ENCODE measurements at regions not wholly inside any gene's neighbourhood (a gene's known extent, or its start where the extent isn't known, plus 50 kb on each side); places are given as distances from the start of the nearest gene placed in this dataset.

DNA sequence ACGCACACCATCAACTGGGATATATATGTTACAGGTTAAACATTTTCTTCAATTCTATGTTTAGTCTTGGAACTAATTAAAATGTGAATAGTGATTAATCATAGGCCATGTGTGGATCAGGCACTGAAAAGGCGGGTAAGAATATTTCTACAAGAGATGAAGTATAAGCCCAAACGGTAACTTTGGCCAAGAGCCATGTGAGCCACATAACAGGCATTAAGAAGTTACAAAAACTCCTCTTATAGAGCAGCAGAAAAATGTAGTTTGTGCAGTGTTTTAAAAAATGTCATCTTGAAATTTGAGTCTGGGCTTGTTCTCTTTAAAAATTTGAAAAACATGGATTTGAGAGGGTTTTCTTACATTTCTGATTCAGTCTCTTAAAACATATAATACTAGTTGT lies 521.8 kb upstream of the DIPK2B start:
- DNase-seq: no peak

DNA sequence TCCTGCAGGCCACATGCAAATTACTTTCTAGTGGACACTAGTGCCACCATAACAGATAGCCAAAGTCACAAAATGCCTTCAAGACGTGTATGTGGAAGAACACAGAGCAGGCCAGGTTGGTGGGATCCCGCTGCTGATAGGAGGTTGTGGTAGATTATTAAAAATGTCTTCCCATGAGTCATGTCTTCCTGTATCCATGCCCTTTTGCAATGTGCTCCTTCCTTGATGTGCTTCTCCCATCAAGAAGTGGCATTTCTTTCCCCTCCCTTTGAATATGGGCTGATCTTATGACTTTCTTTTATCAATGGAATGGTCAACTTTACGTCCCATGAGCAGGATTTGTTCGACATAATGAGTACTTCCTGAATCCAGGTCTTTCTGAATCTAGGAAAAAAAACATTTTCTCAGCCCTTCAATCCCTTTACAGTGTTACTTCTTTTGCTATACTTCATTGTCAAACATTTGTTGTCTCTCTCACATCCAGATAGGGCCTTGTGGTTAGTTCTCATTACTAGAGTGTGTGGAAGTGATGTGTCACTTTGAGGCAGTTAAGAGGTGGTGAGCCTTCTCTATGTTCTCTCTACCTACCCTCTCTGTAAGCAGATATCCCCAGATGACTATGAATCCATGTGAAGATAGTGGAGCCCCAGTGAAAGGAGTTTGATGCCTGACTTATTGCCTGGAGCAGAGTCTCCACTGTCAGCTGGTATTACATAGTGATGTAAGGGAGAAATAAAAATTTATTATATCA lies 519.2 kb upstream of the DIPK2B start:
- no peak for DNase-seq

DNA sequence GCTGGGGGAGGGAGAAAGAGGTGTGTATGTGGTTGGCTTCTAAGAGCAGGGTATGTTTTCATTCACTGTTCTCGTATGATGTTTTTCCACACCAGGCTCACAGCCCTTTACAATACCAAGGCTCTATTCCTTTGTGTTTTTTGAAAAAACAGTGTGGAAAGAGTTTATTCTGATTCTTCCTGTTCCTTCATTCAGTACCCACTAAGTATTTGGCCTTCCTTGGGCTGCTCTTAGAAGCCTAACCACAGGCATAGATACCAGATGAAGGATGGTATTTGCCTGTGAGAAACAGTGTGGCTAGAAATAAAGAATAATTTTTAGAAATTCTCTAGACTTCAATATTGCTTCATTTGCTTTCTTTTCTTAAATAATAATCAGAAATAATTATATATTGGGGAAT lies 518.0 kb upstream of the DIPK2B start:
- DNase-seq: no peak

DNA sequence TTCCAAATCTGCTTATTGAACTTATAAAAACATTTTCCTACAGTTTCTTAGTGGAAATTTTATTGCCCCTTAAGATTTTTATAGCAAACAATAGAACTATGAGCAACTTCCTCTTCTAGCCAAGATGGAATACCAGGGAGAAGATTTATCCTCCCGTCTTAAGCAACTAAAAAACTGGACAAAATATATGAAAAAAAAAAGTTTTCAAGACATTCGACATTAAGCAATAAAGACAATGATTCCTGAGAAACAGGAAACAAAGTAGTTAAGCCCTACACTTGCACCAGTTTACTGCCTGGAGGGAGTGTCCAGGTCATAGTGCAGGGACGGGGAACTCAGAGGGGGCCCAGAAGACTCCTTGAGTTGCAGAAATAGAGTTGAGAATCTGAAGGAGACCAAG lies 516.1 kb upstream of the DIPK2B start:
- DNase-seq: no peak

GRCh38 chrX:45715748-45716147 lies 515.1 kb upstream of the DIPK2B start:
- no peak for DNase-seq

GRCh38 chrX:45714866-45715265 lies 514.2 kb upstream of the DIPK2B start:
- no peak for DNase-seq

- no peak for DNase-seq
Observed at GRCh38 chrX:45712067-45712466, 511.4 kb upstream of the DIPK2B start.

GRCh38 chrX:45711231-45711630 lies 510.6 kb upstream of the DIPK2B start:
- DNase-seq: no peak

DNA sequence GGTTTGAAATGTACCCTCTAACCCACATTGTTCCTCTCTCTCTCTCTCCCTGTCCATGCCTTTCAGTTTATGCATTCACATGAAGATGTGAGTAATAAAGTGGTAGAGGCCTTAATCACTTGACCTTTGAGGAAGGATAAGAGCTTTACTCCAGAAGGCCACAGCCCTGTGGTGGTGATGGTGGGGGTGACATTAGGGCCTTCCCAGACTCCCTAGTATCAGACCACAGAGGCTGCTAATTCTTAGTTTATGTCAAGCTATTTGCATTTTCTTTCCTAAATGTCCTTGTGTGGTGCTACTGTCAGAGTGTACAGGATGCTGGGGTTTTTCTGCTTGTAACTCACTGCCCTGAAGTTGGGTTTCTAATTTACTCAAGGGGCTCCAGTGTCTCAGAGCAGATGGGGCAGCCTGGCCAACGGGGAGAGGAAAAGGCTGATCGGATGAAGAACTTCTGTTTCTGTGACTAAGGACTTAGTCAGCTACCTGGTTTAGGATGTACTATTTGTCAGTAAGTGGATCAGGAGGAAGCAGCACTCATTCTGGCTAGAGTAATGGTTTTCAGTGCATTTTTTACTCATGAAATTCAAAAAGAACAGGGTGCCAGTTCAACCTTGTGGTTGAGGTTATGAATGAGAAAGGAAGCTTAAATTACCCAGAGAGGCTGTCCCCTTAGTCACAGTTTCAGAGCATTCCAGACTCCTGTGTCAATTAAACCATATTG lies 509.6 kb upstream of the DIPK2B start:
- DNase-seq: no peak

DNA sequence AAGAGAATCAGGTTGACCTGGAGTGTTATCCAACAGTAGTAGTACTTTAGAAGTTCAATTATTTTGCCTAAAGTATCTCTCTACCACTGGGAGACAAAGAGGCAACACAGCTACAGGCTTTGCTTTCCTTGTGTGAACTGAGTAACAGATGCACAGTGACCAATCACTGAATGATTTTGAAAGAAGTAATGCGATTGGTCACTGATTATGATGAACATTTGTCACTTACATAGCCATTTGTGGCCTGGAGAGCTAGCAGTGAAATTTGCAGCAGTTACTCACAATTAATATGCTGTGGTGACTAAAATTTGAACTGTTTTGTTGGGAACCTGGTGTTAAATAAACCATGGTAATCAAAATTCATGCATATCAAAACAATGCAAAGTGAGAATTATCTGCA lies 508.7 kb upstream of the DIPK2B start:
- no peak for DNase-seq

GRCh38 chrX:45699158-45699557 lies 498.5 kb upstream of the DIPK2B start:
- no peak for DNase-seq

GRCh38 chrX:45697591-45697990 lies 496.9 kb upstream of the DIPK2B start:
- no peak for DNase-seq

- DNase-seq: no peak
Observed at GRCh38 chrX:45696736-45697135, 496.1 kb upstream of the DIPK2B start.

DNA sequence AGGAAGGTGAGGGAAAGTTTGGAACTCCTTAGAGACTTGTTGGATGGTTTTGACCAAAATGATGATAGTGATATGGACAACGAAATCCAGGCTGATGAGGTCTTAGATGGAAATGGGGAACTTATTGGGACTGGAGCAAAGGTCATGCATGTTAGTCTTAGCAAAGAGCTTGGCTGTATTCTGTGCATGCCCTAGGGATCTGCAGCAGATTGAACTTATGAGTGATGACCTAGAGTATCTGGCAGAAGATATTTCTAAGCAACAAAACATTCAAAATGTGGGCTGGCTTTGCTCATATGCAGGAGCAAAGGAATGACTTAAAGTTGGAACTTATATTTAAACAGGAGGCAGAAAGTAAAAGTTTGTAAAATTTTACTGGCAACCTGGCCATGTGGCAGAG lies 489.3 kb upstream of the DIPK2B start:
- no peak for DNase-seq

- DNase-seq: no peak
Observed at GRCh38 chrX:45683914-45684313, 483.2 kb upstream of the DIPK2B start.

GRCh38 chrX:45681891-45682290 lies 481.2 kb upstream of the DIPK2B start:
- no peak for DNase-seq

DNA sequence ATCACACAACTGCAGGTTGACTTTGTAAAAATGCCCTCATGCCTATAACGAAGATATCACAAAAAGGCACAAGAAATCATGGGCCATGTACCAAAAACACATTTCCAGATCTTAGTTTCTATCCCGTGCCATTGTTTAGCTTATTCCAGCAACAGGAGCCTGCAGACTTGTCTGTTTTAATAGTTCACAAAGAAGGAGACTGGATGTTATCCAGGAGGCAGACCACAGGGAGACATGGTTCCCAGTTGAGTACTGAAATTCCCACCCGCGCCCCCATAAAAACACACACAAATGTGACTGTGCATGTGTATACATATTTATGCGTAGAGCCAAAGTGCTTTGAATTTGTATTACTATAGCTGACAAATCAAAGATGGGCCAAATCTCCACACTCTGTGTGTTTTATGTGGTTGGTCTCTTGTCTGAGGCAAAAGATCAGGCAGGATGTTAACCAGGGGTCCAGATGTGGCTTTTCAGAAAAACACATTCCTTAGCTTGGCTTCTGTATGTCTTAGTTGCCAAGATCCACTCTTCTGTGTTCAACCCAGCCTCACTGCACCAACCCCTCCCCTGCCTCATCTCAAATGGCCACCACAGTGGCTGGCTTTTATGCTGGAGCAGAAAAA lies 469.2 kb upstream of the DIPK2B start:
- DNase-seq: no peak

DNA sequence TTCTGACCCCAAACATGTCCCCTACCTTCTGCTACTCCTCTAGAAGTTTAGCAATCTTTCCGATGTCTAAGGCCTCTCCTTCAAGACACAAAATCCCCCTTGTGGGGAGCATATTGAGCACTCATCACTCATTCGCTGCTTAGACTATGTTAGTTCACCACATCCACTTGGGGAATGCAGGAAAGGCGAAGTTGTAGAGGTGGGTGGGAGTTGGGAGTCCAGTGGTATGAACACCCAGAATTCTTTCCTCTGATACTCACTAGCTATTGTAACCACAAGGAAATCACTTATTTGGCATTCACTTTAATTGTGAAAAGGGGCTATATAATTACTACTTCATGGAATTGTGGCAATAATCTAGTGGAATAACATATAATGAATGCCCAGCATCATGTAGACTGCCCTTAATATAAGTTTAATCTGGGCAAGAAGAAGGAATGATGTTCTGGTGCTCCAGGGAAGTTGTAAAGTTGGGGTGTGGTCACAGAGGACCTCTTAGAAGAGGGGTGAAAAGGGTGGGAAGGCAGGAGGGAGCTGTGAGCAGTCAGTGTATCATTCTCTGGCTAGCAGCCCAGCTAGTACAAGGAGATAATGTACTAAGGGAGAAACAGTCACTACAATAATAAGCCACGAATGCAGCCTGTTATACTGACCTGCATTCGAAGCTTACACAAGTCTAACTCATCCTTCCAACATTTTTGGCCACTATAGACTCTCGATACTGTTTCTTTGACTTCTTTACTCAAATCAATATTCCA lies 468.2 kb upstream of the DIPK2B start:
- no peak for DNase-seq

GRCh38 chrX:45667666-45668065 lies 467.0 kb upstream of the DIPK2B start:
- DNase-seq: no peak

DNA sequence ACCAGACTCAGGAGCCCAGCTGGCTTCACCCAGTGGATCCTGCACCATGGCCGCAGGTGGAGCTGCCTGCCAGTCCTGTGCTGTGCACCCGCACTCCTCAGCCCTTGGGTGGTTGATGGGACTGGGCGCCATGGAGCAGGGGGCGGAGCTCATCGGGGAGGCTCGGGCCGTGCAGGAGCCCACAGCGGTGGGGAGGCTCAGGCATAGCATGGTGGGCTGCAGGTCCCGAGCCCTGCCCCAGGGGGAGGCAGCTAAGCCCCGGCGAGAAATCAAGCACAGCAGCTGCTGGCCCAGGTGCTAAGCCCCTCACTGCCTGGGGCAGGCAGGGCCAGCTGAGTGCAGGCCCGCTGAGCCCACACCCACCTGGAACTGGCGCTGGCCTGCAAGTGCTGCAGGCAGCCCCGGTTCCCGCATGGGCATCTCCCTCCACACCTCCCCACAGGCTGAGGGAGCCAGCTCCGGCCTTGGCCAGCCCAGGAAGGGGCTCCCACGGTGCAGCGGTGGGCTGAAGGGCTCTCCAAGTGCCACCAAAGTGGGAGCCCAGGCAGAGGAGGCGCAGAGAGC lies 464.1 kb upstream of the DIPK2B start:
- DNase-seq: no peak

GRCh38 chrX:45660477-45660876 lies 459.8 kb upstream of the DIPK2B start:
- DNase-seq: no peak

- DNase-seq: no peak
Observed at GRCh38 chrX:45633419-45633818, 432.7 kb upstream of the DIPK2B start.

DNA sequence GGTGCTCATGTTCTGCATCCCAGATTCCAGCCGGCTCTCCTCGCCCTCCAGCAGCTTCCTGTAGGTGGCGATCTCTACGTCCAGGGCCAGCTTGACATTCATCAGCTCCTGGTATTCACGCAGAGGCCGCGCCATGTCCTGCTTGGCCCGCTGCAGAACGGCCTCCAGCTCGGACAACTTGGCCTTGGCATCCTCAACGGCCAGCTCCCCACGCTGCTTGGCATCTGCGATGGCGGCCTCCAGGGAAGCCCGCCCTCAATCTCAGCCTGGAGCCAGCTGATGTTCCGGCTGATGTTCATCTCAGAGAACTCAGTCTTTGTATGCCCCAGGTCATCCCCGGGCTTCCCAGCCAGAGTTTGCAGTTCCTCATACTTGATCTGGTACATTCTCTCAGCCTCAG lies 431.8 kb upstream of the DIPK2B start:
- no peak for DNase-seq
